GM23338 (cell line): ENCODE measurements at regions not wholly inside any gene's neighbourhood (a gene's known extent, or its start where the extent isn't known, plus 50 kb on each side); places are given as distances from the start of the nearest gene placed in this dataset.
A peak's percentile ranks its signal among the peaks of the same experiment; 100 is the strongest.

Source experiments
- ATAC-seq: fragments of 200-7000 bp; cut with Tn5 transposase; 3 replicates; pipeline ENCODE4 v1.9.1; 2020
- DNase-seq: peaks from one replicate; pipeline ENCODE4 v3.0.0-alpha.2; 2015; ENCODE audit warnings: low spot score
- H2AFZ ChIP-seq: fragments of 200-600 bp; sonication (generic); 2 replicates; pipeline ENCODE4 v1.8.0; 2016; ENCODE audit warnings: antibody characterized with exemption, mild to moderate bottlenecking, moderate library complexity
- H3F3A ChIP-seq: fragments of 200-600 bp; sonication (generic); replicated peaks from 2 replicates; pipeline ENCODE4 v1.8.0; 2017; ENCODE audit warnings: antibody characterized with exemption, mixed run types, low read depth
- H3K27ac ChIP-seq: fragments of 200-600 bp; sonication (generic); 2 replicates; pipeline ENCODE4 v1.6.1; 2016; ENCODE audit warnings: low read depth
- H3K27me3 ChIP-seq: fragments of 200-600 bp; sonication (generic); 2 replicates; pipeline ENCODE4 v1.8.0; 2016; ENCODE audit warnings: mild to moderate bottlenecking, mixed run types, moderate library complexity; ENCODE audit not compliant: insufficient read depth
- H3K36me3 ChIP-seq: fragments of 200-600 bp; sonication (generic); 2 replicates; pipeline ENCODE4 v1.8.0; 2016; ENCODE audit warnings: mild to moderate bottlenecking; ENCODE audit not compliant: insufficient read depth
- H3K4me1 ChIP-seq: fragments of 200-600 bp; sonication (generic); 2 replicates; pipeline ENCODE4 v1.8.0; 2016; ENCODE audit warnings: mild to moderate bottlenecking, moderate library complexity; ENCODE audit not compliant: insufficient read depth
- H3K4me2 ChIP-seq: fragments of 200-600 bp; sonication (generic); 2 replicates; pipeline ENCODE4 v1.7.1; 2017; ENCODE audit warnings: mixed run types
- H3K4me3 ChIP-seq: fragments of 200-600 bp; sonication (generic); 2 replicates; pipeline ENCODE4 v1.6.1; 2016; ENCODE audit warnings: mixed run types
- H3K79me2 ChIP-seq: fragments of 200-600 bp; sonication (generic); replicated peaks from 2 replicates; pipeline ENCODE4 v1.8.0; 2017; ENCODE audit warnings: mild to moderate bottlenecking; ENCODE audit not compliant: insufficient read depth
- H3K9me2 ChIP-seq: fragments of 200-600 bp; sonication (generic); 2 replicates; pipeline ENCODE4 v1.8.0; 2017; ENCODE audit not compliant: insufficient read depth
- H4K20me1 ChIP-seq: fragments of 200-600 bp; sonication (generic); replicated peaks from 2 replicates; pipeline ENCODE4 v1.8.0; 2017; ENCODE audit warnings: mild to moderate bottlenecking; ENCODE audit not compliant: insufficient read depth
- H3K27ac Mint-ChIP-seq: 2 replicates; pipeline ENCODE4 v1.8.0; 2020; ENCODE audit warnings: inconsistent platforms, mild to moderate bottlenecking, moderate library complexity, mixed read lengths
- H3K27me3 Mint-ChIP-seq: 3 replicates; pipeline ENCODE4 v1.8.0; 2022; ENCODE audit warnings: low read depth, mild to moderate bottlenecking, moderate library complexity, mixed read lengths, inconsistent platforms; ENCODE audit not compliant: insufficient read depth, poor library complexity
- H3K36me3 Mint-ChIP-seq: 3 replicates; pipeline ENCODE4 v1.8.0; 2021; ENCODE audit warnings: low read depth, mild to moderate bottlenecking, inconsistent platforms, moderate library complexity, mixed read lengths
- H3K4me1 Mint-ChIP-seq: 3 replicates; pipeline ENCODE4 v1.8.0; 2020; ENCODE audit warnings: mild to moderate bottlenecking, inconsistent platforms, mixed read lengths
- H3K4me3 Mint-ChIP-seq: 3 replicates; pipeline ENCODE4 v1.8.0; 2021; ENCODE audit warnings: moderate library complexity, mild to moderate bottlenecking, inconsistent platforms, mixed read lengths
- H3K9me3 Mint-ChIP-seq: 3 replicates; pipeline ENCODE4 v1.8.0; 2020; ENCODE audit warnings: moderate library complexity, mild to moderate bottlenecking, inconsistent platforms, mixed read lengths
- CREB1 ChIP-seq: fragments of 250-450 bp; sonication (Bioruptor Pico); IDR thresholded peaks from 2 replicates; pipeline ENCODE4 v1.5.0; 2020; ENCODE audit warnings: low read depth, mild to moderate bottlenecking, moderate library complexity
- ETS1 ChIP-seq: IDR thresholded peaks from 2 replicates; pipeline ENCODE4 v1.6.1; 2016; ENCODE audit warnings: antibody characterized with exemption
- EZH2 ChIP-seq: fragments of 200-600 bp; sonication (generic); IDR thresholded peaks from one replicate; pipeline ENCODE4 v1.8.0; 2017; ENCODE audit warnings: antibody characterized with exemption, mild to moderate bottlenecking, low read depth; ENCODE audit not compliant: unreplicated experiment
- EZH2phosphoT487 ChIP-seq: fragments of 200-600 bp; sonication (generic); IDR thresholded peaks from one replicate; pipeline ENCODE4 v1.8.1; 2018; ENCODE audit warnings: antibody characterized with exemption; ENCODE audit not compliant: unreplicated experiment
- JUNB ChIP-seq: IDR thresholded peaks from one replicate; pipeline ENCODE4 v1.6.1; 2016; ENCODE audit warnings: antibody characterized with exemption; ENCODE audit not compliant: unreplicated experiment
- POLR2AphosphoS5 ChIP-seq: IDR thresholded peaks from 2 replicates; pipeline ENCODE4 v1.6.1; 2016; ENCODE audit warnings: antibody characterized with exemption, low read depth
- STAT1 ChIP-seq: IDR thresholded peaks from one replicate; pipeline ENCODE4 v1.6.1; 2016; ENCODE audit warnings: antibody characterized with exemption; ENCODE audit not compliant: unreplicated experiment
- ZNF114 ChIP-seq: fragments of 250-450 bp; sonication (Bioruptor Pico); IDR thresholded peaks from 2 replicates; pipeline ENCODE4 v1.5.0; 2020; ENCODE audit warnings: mild to moderate bottlenecking, moderate library complexity
- ZNF331 ChIP-seq: fragments of 250-450 bp; sonication (Bioruptor Pico); IDR thresholded peaks from 2 replicates; pipeline ENCODE4 v1.5.0; 2020; ENCODE audit warnings: low read depth, mild to moderate bottlenecking, moderate library complexity
- TF ChIP-seq, protein P1 (sequence below): fragments of 250-450 bp; sonication (Bioruptor Pico); IDR thresholded peaks from 2 replicates; pipeline ENCODE4 v1.5.0; 2020; ENCODE audit warnings: mild to moderate bottlenecking, moderate library complexity
- TF ChIP-seq, protein P2 (sequence below): IDR thresholded peaks from one replicate; pipeline ENCODE4 v1.6.1; 2018; ENCODE audit warnings: antibody characterized with exemption; ENCODE audit not compliant: unreplicated experiment

DNA sequence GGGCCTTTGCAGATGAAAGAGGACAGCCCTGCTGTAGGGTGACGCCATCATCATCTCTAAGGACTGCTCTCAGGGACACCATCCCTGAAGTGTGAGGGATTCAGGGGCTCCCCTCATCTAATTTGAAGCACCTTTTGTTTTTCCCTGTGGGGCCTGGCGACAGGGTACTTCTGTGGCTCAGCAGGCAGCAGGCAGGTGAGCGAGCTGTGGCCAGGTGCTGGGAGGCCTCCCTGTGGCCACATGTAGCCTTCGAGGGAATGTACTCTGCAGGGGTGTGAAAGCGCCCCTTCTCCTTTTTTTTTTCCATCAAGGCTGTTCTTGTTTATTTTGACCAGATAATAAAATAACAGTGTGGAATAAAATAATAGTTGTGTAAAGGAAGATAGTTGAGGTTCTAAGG is 118.2 kb upstream of the DPP6 start:
- DNase-seq (no peak), ATAC-seq (peak; percentile 67)
- peaks cover 97% of the 10 kb centered on the region for H3K9me3 Mint-ChIP-seq
- no peaks in the 10 kb centered on the region for H3K4me1 ChIP-seq
- no peak overlapping the region for H3K27ac Mint-ChIP-seq
- peaks cover 7% of the 10 kb centered on the region for H3K4me1 Mint-ChIP-seq
- no peaks in the 10 kb centered on the region for H3K9me2 ChIP-seq
- no peak overlapping the region for H2AFZ ChIP-seq
- H3K27me3 ChIP-seq: no peaks in the 10 kb centered on the region
- TF ChIP-seq ETS1: no peak
- no peak overlapping the region for H3K27ac ChIP-seq
- no peak overlapping the region for H3K4me3 ChIP-seq
- no peak overlapping the region for H3K4me2 ChIP-seq
- peaks cover 22% of the 10 kb centered on the region for H3K36me3 Mint-ChIP-seq
- H3K79me2 ChIP-seq: no peaks in the 10 kb centered on the region
- H3K4me3 Mint-ChIP-seq: no peak overlapping the region
- H3F3A ChIP-seq: no peaks in the 10 kb centered on the region
- no peaks in the 10 kb centered on the region for H4K20me1 ChIP-seq
- peaks cover 4% of the 10 kb centered on the region for H3K36me3 ChIP-seq
- peaks cover 14% of the 10 kb centered on the region for H3K27me3 Mint-ChIP-seq

DNA sequence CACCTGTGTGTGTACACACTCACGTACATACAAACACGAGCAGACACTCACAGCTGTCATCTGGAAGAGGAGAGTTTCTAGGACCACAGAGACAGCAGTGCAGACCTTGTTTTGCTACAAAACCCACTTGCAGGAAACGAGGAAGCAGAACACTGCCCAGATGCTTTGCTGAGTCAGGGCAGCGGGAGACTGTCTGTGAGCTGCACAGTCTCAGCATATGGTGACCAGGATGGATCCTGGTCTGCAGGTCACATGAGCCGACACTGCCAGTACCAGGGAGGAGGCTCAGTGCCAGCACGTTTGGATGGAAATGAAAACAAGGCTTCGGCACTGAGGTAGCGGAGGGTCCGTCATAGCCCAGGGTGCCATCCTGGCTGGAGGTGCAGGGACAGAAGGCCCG is 117.6 kb upstream of the DPP6 start:
- Histone ChIP-seq H3K9me2 (no peaks in the 10 kb centered on the region), H3K27me3 (no peaks in the 10 kb centered on the region), H2AFZ (no peak overlapping the region), H3K4me2 (no peak overlapping the region), H3K79me2 (no peaks in the 10 kb centered on the region), H4K20me1 (no peaks in the 10 kb centered on the region), H3K36me3 (peaks cover 10% of the 10 kb centered on the region), H3K27ac (no peak overlapping the region), H3F3A (no peaks in the 10 kb centered on the region), H3K4me3 (no peak overlapping the region), H3K4me1 (no peaks in the 10 kb centered on the region)
- Mint-ChIP-seq H3K4me1 (peaks cover 7% of the 10 kb centered on the region), H3K9me3 (peaks cover 97% of the 10 kb centered on the region), H3K27me3 (peaks cover 14% of the 10 kb centered on the region), H3K36me3 (peaks cover 18% of the 10 kb centered on the region), H3K27ac (no peak overlapping the region), H3K4me3 (no peak overlapping the region)
- no peak for ATAC-seq
- DNase-seq: no peak
- TF ChIP-seq JUNB (no peak), STAT1 (no peak), CREB1 (CRISPR knock-in tag) (no peak), POLR2AphosphoS5 (no peak), ZNF114 (no peak), EZH2 (no peak), ETS1 (no peak), ZNF331 (CRISPR knock-in tag) (no peak), EZH2phosphoT487 (no peak)
- TF ChIP-seq, protein P1, sequence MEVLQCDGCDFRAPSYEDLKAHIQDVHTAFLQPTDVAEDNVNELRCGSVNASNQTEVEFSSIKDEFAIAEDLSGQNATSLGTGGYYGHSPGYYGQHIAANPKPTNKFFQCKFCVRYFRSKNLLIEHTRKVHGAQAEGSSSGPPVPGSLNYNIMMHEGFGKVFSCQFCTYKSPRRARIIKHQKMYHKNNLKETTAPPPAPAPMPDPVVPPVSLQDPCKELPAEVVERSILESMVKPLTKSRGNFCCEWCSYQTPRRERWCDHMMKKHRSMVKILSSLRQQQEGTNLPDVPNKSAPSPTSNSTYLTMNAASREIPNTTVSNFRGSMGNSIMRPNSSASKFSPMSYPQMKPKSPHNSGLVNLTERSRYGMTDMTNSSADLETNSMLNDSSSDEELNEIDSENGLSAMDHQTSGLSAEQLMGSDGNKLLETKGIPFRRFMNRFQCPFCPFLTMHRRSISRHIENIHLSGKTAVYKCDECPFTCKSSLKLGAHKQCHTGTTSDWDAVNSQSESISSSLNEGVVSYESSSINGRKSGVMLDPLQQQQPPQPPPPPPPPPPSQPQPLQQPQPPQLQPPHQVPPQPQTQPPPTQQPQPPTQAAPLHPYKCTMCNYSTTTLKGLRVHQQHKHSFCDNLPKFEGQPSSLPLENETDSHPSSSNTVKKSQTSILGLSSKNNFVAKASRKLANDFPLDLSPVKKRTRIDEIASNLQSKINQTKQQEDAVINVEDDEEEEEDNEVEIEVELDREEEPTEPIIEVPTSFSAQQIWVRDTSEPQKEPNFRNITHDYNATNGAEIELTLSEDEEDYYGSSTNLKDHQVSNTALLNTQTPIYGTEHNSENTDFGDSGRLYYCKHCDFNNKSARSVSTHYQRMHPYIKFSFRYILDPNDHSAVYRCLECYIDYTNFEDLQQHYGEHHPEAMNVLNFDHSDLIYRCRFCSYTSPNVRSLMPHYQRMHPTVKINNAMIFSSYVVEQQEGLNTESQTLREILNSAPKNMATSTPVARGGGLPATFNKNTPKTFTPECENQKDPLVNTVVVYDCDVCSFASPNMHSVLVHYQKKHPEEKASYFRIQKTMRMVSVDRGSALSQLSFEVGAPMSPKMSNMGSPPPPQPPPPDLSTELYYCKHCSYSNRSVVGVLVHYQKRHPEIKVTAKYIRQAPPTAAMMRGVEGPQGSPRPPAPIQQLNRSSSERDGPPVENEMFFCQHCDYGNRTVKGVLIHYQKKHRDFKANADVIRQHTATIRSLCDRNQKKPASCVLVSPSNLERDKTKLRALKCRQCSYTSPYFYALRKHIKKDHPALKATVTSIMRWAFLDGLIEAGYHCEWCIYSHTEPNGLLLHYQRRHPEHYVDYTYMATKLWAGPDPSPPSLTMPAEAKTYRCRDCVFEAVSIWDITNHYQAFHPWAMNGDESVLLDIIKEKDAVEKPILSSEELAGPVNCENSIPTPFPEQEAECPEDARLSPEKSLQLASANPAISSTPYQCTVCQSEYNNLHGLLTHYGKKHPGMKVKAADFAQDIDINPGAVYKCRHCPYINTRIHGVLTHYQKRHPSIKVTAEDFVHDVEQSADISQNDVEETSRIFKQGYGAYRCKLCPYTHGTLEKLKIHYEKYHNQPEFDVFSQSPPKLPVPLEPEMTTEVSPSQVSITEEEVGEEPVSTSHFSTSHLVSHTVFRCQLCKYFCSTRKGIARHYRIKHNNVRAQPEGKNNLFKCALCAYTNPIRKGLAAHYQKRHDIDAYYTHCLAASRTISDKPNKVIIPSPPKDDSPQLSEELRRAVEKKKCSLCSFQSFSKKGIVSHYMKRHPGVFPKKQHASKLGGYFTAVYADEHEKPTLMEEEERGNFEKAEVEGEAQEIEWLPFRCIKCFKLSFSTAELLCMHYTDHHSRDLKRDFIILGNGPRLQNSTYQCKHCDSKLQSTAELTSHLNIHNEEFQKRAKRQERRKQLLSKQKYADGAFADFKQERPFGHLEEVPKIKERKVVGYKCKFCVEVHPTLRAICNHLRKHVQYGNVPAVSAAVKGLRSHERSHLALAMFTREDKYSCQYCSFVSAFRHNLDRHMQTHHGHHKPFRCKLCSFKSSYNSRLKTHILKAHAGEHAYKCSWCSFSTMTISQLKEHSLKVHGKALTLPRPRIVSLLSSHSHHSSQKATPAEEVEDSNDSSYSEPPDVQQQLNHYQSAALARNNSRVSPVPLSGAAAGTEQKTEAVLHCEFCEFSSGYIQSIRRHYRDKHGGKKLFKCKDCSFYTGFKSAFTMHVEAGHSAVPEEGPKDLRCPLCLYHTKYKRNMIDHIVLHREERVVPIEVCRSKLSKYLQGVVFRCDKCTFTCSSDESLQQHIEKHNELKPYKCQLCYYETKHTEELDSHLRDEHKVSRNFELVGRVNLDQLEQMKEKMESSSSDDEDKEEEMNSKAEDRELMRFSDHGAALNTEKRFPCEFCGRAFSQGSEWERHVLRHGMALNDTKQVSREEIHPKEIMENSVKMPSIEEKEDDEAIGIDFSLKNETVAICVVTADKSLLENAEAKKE: no peak
- TF ChIP-seq, protein P2, sequence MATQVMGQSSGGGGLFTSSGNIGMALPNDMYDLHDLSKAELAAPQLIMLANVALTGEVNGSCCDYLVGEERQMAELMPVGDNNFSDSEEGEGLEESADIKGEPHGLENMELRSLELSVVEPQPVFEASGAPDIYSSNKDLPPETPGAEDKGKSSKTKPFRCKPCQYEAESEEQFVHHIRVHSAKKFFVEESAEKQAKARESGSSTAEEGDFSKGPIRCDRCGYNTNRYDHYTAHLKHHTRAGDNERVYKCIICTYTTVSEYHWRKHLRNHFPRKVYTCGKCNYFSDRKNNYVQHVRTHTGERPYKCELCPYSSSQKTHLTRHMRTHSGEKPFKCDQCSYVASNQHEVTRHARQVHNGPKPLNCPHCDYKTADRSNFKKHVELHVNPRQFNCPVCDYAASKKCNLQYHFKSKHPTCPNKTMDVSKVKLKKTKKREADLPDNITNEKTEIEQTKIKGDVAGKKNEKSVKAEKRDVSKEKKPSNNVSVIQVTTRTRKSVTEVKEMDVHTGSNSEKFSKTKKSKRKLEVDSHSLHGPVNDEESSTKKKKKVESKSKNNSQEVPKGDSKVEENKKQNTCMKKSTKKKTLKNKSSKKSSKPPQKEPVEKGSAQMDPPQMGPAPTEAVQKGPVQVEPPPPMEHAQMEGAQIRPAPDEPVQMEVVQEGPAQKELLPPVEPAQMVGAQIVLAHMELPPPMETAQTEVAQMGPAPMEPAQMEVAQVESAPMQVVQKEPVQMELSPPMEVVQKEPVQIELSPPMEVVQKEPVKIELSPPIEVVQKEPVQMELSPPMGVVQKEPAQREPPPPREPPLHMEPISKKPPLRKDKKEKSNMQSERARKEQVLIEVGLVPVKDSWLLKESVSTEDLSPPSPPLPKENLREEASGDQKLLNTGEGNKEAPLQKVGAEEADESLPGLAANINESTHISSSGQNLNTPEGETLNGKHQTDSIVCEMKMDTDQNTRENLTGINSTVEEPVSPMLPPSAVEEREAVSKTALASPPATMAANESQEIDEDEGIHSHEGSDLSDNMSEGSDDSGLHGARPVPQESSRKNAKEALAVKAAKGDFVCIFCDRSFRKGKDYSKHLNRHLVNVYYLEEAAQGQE: no peak
